ENCODE measurements at regions not wholly inside any gene's neighbourhood (a gene's known extent, or its start where the extent isn't known, plus 50 kb on each side); places are given as distances from the start of the nearest gene placed in this dataset.

DNA sequence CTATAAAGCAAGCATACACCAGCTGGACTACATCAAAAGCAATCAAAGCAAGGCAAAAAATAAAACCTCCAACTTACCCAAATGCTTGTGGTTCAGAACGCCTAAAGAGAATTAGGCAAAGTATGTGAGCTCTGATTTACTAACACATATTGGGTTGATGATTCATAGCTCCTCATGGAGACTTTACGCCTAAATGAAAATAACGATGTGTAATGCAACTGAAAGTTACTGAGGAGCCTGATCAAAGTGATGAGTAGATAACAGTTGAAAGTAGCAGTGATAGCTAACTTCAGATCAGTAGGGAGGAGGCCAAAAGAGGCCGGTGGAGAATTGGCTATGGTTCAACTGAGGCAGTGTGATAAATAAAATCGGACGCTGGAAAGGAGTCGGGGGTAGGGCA is 85.0 kb downstream of the MPP7 start:
- TF ChIP-seq POLR2A (IDR thresholded peaks at IDR 0.05; ENCODE audit: low read length) (no peak), GATA1 (IDR thresholded peaks at IDR 0.05; ENCODE audit: low read depth, low read length) (no peak)
